HCT116 (cell line): ENCODE measurements at regions not wholly inside any gene's neighbourhood (a gene's known extent, or its start where the extent isn't known, plus 50 kb on each side); places are given as distances from the start of the nearest gene placed in this dataset.

ENCODE experiments used
- ATAC-seq: fragments of 200-7000 bp; cut with Tn5 transposase; 2 replicates; pipeline ENCODE4 v1.9.1; 2020; ENCODE audit warnings: mild to moderate bottlenecking, moderate library complexity
- BruUV-seq: library from RNA; stranded (reverse); fragments of 400-500 nt; replicated peaks from 2 replicates; lab custom pipeline; 2021; lab: Mats Ljungman, UMichigan
- CTCF ChIA-PET: fragments of 300-600 bp; sonication (Branson Sonifier 250); formaldehyde crosslinking; loops from one replicate; lab custom pipeline; 2021; ENCODE audit warnings: antibody characterized with exemption; lab: Charles Lee
- POLR2A ChIA-PET: fragments of 300-600, 350-600 bp; sonication (Branson Sonifier 250); formaldehyde crosslinking; loops from one replicate; lab custom pipeline; 2021; ENCODE audit warnings: antibody characterized with exemption; lab: Charles Lee
- RAD21 ChIA-PET, 2 experiments: fragments of 300-600 bp; sonication (Branson Sonifier 250); formaldehyde crosslinking; loops; one replicate each; lab custom pipeline; 2023; ENCODE audit warnings: low total read pairs in 2 of 2; ENCODE audit not compliant: uncharacterized antibody in 2 of 2, unreplicated experiment in 2 of 2, low non-redundant PET in 1 of 2; lab: Charles Lee
- DNase-seq: peaks from one replicate; pipeline ENCODE4 v3.0.0-alpha.2; 2010; ENCODE audit warnings: low read depth, low spot score
- H2AFZ ChIP-seq: fragments of 200-600 bp; shearing (Covaris generic), sonication (generic); 2 replicates; pipeline ENCODE4 v1.6.1; 2017; ENCODE audit warnings: low read depth, mixed run types, mixed read lengths, antibody characterized with exemption, low read length; ENCODE audit not compliant: poor library complexity, severe bottlenecking
- H3K27ac ChIP-seq: 2 replicates; pipeline ENCODE4 v1.5.1; 2012; ENCODE audit warnings: low read depth, low read length
- H3K27me3 ChIP-seq: fragments of 200-600 bp; sonication (generic); 2 replicates; pipeline ENCODE4 v1.6.1; 2016; ENCODE audit warnings: mixed run types, low read length, mixed read lengths; ENCODE audit not compliant: insufficient read depth
- H3K36me3 ChIP-seq, 2 experiments: fragments of 200-500 bp in 1 of 2; fragments of 200-600 bp in 1 of 2; sonication (Bioruptor generic) in 1 of 2; sonication (generic) in 1 of 2; 2 replicates each; pipeline versions ENCODE4 v1.5.1 to v1.6.1; 2014 to 2016; ENCODE audit warnings: low read length in 2 of 2, inconsistent platforms in 1 of 2, mixed read lengths in 1 of 2, mixed run types in 1 of 2; ENCODE audit not compliant: insufficient read depth in 2 of 2, control insufficient read depth in 1 of 2
- H3K4me1 ChIP-seq, 2 experiments: fragments of 200-600 bp in 1 of 2; sonication (generic) in 1 of 2; 2 replicates each; pipeline versions ENCODE4 v1.5.1 to v1.6.1; 2012 to 2017; ENCODE audit warnings: low read length in 2 of 2, inconsistent platforms in 1 of 2, mild to moderate bottlenecking in 1 of 2, mixed read lengths in 1 of 2, mixed run types in 1 of 2, moderate library complexity in 1 of 2; ENCODE audit not compliant: insufficient read depth in 2 of 2, control insufficient read depth in 1 of 2
- H3K4me2 ChIP-seq: fragments of 200-600 bp; sonication (generic); 2 replicates; pipeline ENCODE4 v1.6.1; 2017; ENCODE audit warnings: mixed run types, low read length, mixed read lengths
- H3K4me3 ChIP-seq, 2 experiments: fragments of 200-600 bp in 1 of 2; sonication (generic) in 1 of 2; replicated peaks in 1 of 2; 2 replicates each; pipeline ENCODE4 v1.5.1; 2011 to 2016; ENCODE audit warnings: low read length in 2 of 2, control low read depth in 1 of 2, low read depth in 1 of 2, mild to moderate bottlenecking in 1 of 2, mixed read lengths in 1 of 2, mixed run types in 1 of 2
- H3K79me2 ChIP-seq: fragments of 200-600 bp; sonication (generic); 2 replicates; pipeline ENCODE4 v1.6.1; 2017; ENCODE audit warnings: mild to moderate bottlenecking, mixed run types, low read length, moderate library complexity, mixed read lengths; ENCODE audit not compliant: insufficient read depth
- H3K9ac ChIP-seq: fragments of 200-600 bp; sonication (generic); 2 replicates; pipeline ENCODE4 v1.6.1; 2016; ENCODE audit warnings: low read length, mixed read lengths
- H3K9me2 ChIP-seq: fragments of 200-600 bp; sonication (generic), shearing (Covaris generic); 2 replicates; pipeline ENCODE4 v1.6.1; 2017; ENCODE audit warnings: mixed run types, mild to moderate bottlenecking, moderate library complexity; ENCODE audit not compliant: insufficient read depth
- H3K9me3 ChIP-seq, 2 experiments: fragments of 200-500 bp in 1 of 2; fragments of 200-600 bp in 1 of 2; sonication (Bioruptor generic) in 1 of 2; sonication (generic) in 1 of 2; 2 replicates each; pipeline ENCODE4 v1.6.1; 2014 to 2017; ENCODE audit warnings: low read length in 2 of 2, mixed read lengths in 2 of 2, inconsistent platforms in 1 of 2, low read depth in 1 of 2, mild to moderate bottlenecking in 1 of 2, mixed run types in 1 of 2, moderate library complexity in 1 of 2; ENCODE audit not compliant: control insufficient read depth in 1 of 2, insufficient read depth in 1 of 2
- H4K20me1 ChIP-seq: fragments of 200-600 bp; sonication (generic), shearing (Covaris generic); 2 replicates; pipeline ENCODE4 v1.6.1; 2017; ENCODE audit warnings: mixed run types, mild to moderate bottlenecking, moderate library complexity; ENCODE audit not compliant: insufficient read depth
- ATF3 ChIP-seq: IDR thresholded peaks from 2 replicates; pipeline ENCODE4 v1.6.1; 2012
- CBX3 ChIP-seq: IDR thresholded peaks from 2 replicates; pipeline ENCODE4 v1.6.1; 2012; ENCODE audit warnings: low read depth
- CEBPB ChIP-seq: IDR thresholded peaks from 2 replicates; pipeline ENCODE4 v1.6.1; 2012; ENCODE audit warnings: low read depth
- EGR1 ChIP-seq: IDR thresholded peaks from 2 replicates; pipeline ENCODE4 v1.6.1; 2012; ENCODE audit warnings: low read depth
- ELF1 ChIP-seq: IDR thresholded peaks from 2 replicates; pipeline ENCODE4 v1.6.1; 2012; ENCODE audit warnings: low read depth, borderline replicate concordance
- FOSL1 ChIP-seq: IDR thresholded peaks from 2 replicates; pipeline ENCODE4 v1.6.1; 2012; ENCODE audit warnings: low read depth
- JUND ChIP-seq: IDR thresholded peaks from 2 replicates; pipeline ENCODE4 v1.6.1; 2012
- POLR2A ChIP-seq: IDR thresholded peaks from 2 replicates; pipeline ENCODE4 v1.7.0; 2011; ENCODE audit warnings: borderline replicate concordance; ENCODE audit not compliant: insufficient read depth, insufficient read length; ENCODE audit errors: extremely low read depth
- RAD21 ChIP-seq: IDR thresholded peaks from 2 replicates; pipeline ENCODE4 v1.6.1; 2012; ENCODE audit warnings: low read depth, mild to moderate bottlenecking
- REST ChIP-seq: IDR thresholded peaks from 2 replicates; pipeline ENCODE4 v1.6.1; 2012; ENCODE audit warnings: low read depth
- SIN3A ChIP-seq: IDR thresholded peaks from 2 replicates; pipeline ENCODE4 v1.6.1; 2012; ENCODE audit warnings: low read depth
- SP1 ChIP-seq: IDR thresholded peaks from 2 replicates; pipeline ENCODE4 v1.6.1; 2012; ENCODE audit warnings: low read depth
- SRF ChIP-seq: IDR thresholded peaks from 2 replicates; pipeline ENCODE4 v1.6.1; 2012; ENCODE audit warnings: low read depth
- TCF7L2 ChIP-seq: IDR thresholded peaks from 2 replicates; pipeline ENCODE4 v1.7.0; 2011; ENCODE audit warnings: borderline replicate concordance, inconsistent platforms; ENCODE audit not compliant: insufficient read depth, insufficient read length; ENCODE audit errors: extremely low read depth
- YY1 ChIP-seq: IDR thresholded peaks from 2 replicates; pipeline ENCODE4 v1.6.1; 2011; ENCODE audit warnings: low read length, low read depth, moderate library complexity, mild to moderate bottlenecking; ENCODE audit not compliant: insufficient replicate concordance; ENCODE audit errors: extremely low read depth
- ZBTB33 ChIP-seq: IDR thresholded peaks from 2 replicates; pipeline ENCODE4 v1.6.1; 2011; ENCODE audit warnings: mild to moderate bottlenecking, low read length, moderate library complexity; ENCODE audit not compliant: insufficient replicate concordance; ENCODE audit errors: extremely low read depth
- ZFX ChIP-seq: fragments of 450-650 bp; IDR thresholded peaks from 2 replicates; pipeline ENCODE4 v1.6.1; 2017
- ZNF274 ChIP-seq: fragments of 200-500 bp; sonication (Bioruptor generic); IDR thresholded peaks from 2 replicates; pipeline ENCODE4 v1.6.1; 2014; ENCODE audit warnings: mild to moderate bottlenecking, low read depth, low read length, inconsistent platforms
- intact Hi-C: fragments of 100-400 bp; cut with micrococcal nuclease; formaldehyde crosslinking; loops from 2 replicates; pipeline ENCODE4 v1.10.0; 2022
- TF ChIP-seq, protein P1 (sequence below), 3 experiments: fragments of 200-600 bp in 1 of 3; sonication (generic) in 1 of 3; IDR thresholded peaks in 2 of 3; conservative IDR thresholded peaks in 1 of 3; 2 replicates each; pipeline ENCODE4 v1.5.1; 2012 to 2017; ENCODE audit warnings: low read depth in 2 of 3, low read length in 2 of 3, antibody characterized with exemption in 1 of 3, borderline replicate concordance in 1 of 3, control low read depth in 1 of 3, mild to moderate bottlenecking in 1 of 3, mixed read lengths in 1 of 3, mixed run types in 1 of 3, moderate library complexity in 1 of 3; ENCODE audit not compliant: insufficient read depth in 1 of 3

- POLR2A ChIA-PET, result no interaction called here
- Histone ChIP-seq H3K79me2 (no peaks in the 10 kb centered on the region), H3K27me3 (peaks cover 13% of the 10 kb centered on the region), H2AFZ (no peak overlapping the region), H3K9me2 (no peaks in the 10 kb centered on the region), H3K36me3 (no peaks in the 10 kb centered on the region), H3K4me3 (no peak overlapping the region), H3K4me1 (no peaks in the 10 kb centered on the region), H4K20me1 (no peaks in the 10 kb centered on the region), H3K9me3 (no peaks in the 10 kb centered on the region), H3K4me2 (no peak overlapping the region), H3K27ac (no peak overlapping the region), H3K9ac (no peak overlapping the region)
- intact Hi-C loops, result no loop called here
- RAD21 ChIA-PET, result no interaction called here
- no peak for ATAC-seq
- CTCF ChIA-PET, result no interaction called here
- no TSS peak for BruUV-seq
- TF ChIP-seq ELF1 (no peak), TCF7L2 (no peak), CBX3 (no peak), ATF3 (no peak), JUND (no peak), YY1 (no peak), ZNF274 (no peak), RAD21 (no peak), POLR2A (no peak), SRF (no peak), EGR1 (no peak), SP1 (no peak), CEBPB (no peak), FOSL1 (no peak), REST (no peak), SIN3A (no peak), ZBTB33 (no peak), ZFX (no peak)
- TF ChIP-seq, protein P1, sequence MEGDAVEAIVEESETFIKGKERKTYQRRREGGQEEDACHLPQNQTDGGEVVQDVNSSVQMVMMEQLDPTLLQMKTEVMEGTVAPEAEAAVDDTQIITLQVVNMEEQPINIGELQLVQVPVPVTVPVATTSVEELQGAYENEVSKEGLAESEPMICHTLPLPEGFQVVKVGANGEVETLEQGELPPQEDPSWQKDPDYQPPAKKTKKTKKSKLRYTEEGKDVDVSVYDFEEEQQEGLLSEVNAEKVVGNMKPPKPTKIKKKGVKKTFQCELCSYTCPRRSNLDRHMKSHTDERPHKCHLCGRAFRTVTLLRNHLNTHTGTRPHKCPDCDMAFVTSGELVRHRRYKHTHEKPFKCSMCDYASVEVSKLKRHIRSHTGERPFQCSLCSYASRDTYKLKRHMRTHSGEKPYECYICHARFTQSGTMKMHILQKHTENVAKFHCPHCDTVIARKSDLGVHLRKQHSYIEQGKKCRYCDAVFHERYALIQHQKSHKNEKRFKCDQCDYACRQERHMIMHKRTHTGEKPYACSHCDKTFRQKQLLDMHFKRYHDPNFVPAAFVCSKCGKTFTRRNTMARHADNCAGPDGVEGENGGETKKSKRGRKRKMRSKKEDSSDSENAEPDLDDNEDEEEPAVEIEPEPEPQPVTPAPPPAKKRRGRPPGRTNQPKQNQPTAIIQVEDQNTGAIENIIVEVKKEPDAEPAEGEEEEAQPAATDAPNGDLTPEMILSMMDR (IDR thresholded peaks at IDR 0.05 in 2 of 3, conservative IDR thresholded peaks at IDR 0.05 in 1 of 3; ENCODE audit: borderline replicate concordance in 1 of 3, insufficient read depth in 1 of 3, low read depth in 2 of 3, low read length in 2 of 3), result no peak
- DNase-seq, result no peak
These were observed 116.4 kb downstream of the EBLN2 start for GRCh38 chr3:73177827-73178226.
